Hepatocyte (in vitro differentiated cells): ENCODE measurements at regions not wholly inside any gene's neighbourhood (a gene's known extent, or its start where the extent isn't known, plus 50 kb on each side); places are given as distances from the start of the nearest gene placed in this dataset.
"Not testable (repeated sequence)": the region's sequence is repeated elsewhere in the genome, so short reads cannot be mapped to it uniquely, and the experiment has no call there.

Experiments
- EZH2 ChIP-seq: fragments of 200-600 bp; sonication (generic); IDR thresholded peaks from 2 replicates; pipeline ENCODE4 v1.6.1; 2016; ENCODE audit warnings: antibody characterized with exemption, mild to moderate bottlenecking, borderline replicate concordance
- EZH2phosphoT487 ChIP-seq: fragments of 200-600 bp; sonication (generic); IDR thresholded peaks from one replicate; pipeline ENCODE4 v1.6.1; 2018; ENCODE audit warnings: antibody characterized with exemption, mild to moderate bottlenecking, low read depth, moderate library complexity; ENCODE audit not compliant: unreplicated experiment, severe bottlenecking
- TF ChIP-seq, protein P1 (sequence below): fragments of 200-600 bp; sonication (generic); IDR thresholded peaks from 2 replicates; pipeline ENCODE4 v1.5.1; 2016; ENCODE audit warnings: antibody characterized with exemption, mild to moderate bottlenecking; ENCODE audit not compliant: poor library complexity

DNA sequence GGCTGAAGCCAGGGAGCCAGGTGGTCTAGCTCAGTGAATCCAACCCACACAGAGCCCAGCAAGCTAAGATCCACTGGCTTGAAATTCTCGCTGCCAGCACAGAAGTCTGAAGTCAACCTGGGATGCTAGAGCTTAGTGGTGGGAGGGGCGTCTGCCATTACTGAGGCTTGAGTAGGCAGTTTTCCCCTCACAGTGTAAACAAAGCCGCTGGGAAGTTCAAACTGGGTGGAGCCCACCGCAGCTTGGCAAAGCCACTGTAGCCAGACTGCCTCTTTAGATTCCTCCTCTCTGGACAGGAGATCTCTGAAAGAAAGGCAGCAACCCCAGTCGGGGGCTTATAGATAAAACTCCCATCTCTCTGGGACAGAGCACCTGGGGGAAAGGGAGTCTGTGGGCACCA, 452.1 kb downstream of the NR4A2 start:
- TF ChIP-seq, protein P1, sequence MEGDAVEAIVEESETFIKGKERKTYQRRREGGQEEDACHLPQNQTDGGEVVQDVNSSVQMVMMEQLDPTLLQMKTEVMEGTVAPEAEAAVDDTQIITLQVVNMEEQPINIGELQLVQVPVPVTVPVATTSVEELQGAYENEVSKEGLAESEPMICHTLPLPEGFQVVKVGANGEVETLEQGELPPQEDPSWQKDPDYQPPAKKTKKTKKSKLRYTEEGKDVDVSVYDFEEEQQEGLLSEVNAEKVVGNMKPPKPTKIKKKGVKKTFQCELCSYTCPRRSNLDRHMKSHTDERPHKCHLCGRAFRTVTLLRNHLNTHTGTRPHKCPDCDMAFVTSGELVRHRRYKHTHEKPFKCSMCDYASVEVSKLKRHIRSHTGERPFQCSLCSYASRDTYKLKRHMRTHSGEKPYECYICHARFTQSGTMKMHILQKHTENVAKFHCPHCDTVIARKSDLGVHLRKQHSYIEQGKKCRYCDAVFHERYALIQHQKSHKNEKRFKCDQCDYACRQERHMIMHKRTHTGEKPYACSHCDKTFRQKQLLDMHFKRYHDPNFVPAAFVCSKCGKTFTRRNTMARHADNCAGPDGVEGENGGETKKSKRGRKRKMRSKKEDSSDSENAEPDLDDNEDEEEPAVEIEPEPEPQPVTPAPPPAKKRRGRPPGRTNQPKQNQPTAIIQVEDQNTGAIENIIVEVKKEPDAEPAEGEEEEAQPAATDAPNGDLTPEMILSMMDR = not testable (repeated sequence)
- TF ChIP-seq EZH2, EZH2phosphoT487: not testable (repeated sequence)
